K562 (cell line): ENCODE measurements at regions not wholly inside any gene's neighbourhood (a gene's known extent, or its start where the extent isn't known, plus 50 kb on each side); places are given as distances from the start of the nearest gene placed in this dataset.

Experiments
- ATAC-seq: fragments of 200-7000 bp; cut with Tn5 transposase; 3 replicates; pipeline ENCODE4 v1.9.1; 2020; ENCODE audit warnings: moderate library complexity
- BruUV-seq: library from RNA; stranded (reverse); fragments of 400-500 nt; replicated peaks from 2 replicates; lab custom pipeline; 2021; lab: Mats Ljungman, UMichigan
- CTCF ChIA-PET: fragments of 300-600 bp; formaldehyde crosslinking; extraction: SDS; loops from one replicate; lab custom pipeline; 2021; ENCODE audit warnings: low intra/inter-chr PET ratio; lab: Yijun Ruan, JAX
- POLR2A ChIA-PET: fragments of 300-600, 350-650 bp; sonication (Branson Sonifier 250); formaldehyde crosslinking; extraction: SDS; loops from one replicate; lab custom pipeline; 2021; ENCODE audit warnings: antibody characterized with exemption, inconsistent platforms; lab: Yijun Ruan, JAX
- DNase-seq, 4 experiments: peaks; one replicate each; pipeline versions ENCODE4 v3.0.0 to v3.0.0-alpha.2; 2011 to 2018; ENCODE audit warnings: low spot score in 3 of 4, mixed read lengths in 3 of 4; ENCODE audit errors: extremely low read depth in 1 of 4
- FAIRE-seq: peaks from 2 replicates; lab custom pipeline; 2011; peaks lifted over from hg19 to GRCh38; lab: Jason Lieb, UNC
- H2AFZ ChIP-seq: 2 replicates; pipeline ENCODE4 v1.6.0; 2011; ENCODE audit warnings: low read depth, low read length, control low read depth, inconsistent platforms
- H3K27ac ChIP-seq: fragments of 200-600 bp; 3 replicates; pipeline ENCODE4 v1.8.0; 2011; ENCODE audit warnings: low read depth, mild to moderate bottlenecking, control low read depth, inconsistent platforms, low read length, moderate library complexity, mixed read lengths; ENCODE audit errors: extremely low read depth
- H3K27me3 ChIP-seq, 2 experiments: fragments of 300-600 bp in 1 of 2; 2 replicates in 1 of 2; 3 replicates in 1 of 2; pipeline versions ENCODE4 v1.6.0 to v1.8.0; 2011; ENCODE audit warnings: inconsistent platforms in 2 of 2, low read length in 2 of 2, mild to moderate bottlenecking in 1 of 2, mixed read lengths in 1 of 2, moderate library complexity in 1 of 2; ENCODE audit not compliant: control insufficient read depth in 2 of 2, insufficient read depth in 2 of 2
- H3K36me3 ChIP-seq: fragments of 300-600 bp; 3 replicates; pipeline ENCODE4 v1.8.0; 2011; ENCODE audit warnings: mild to moderate bottlenecking, low read length, inconsistent platforms; ENCODE audit not compliant: control insufficient read depth, insufficient read depth
- H3K4me1 ChIP-seq, 2 experiments: fragments of 200-600 bp in 1 of 2; replicated peaks in 1 of 2; 2 replicates in 1 of 2; 3 replicates in 1 of 2; pipeline versions ENCODE4 v1.5.1 to v1.8.0; 2011; ENCODE audit warnings: inconsistent platforms in 2 of 2, low read length in 2 of 2, mild to moderate bottlenecking in 1 of 2, mixed read lengths in 1 of 2, moderate library complexity in 1 of 2; ENCODE audit not compliant: control insufficient read depth in 2 of 2, insufficient read depth in 2 of 2
- H3K4me2 ChIP-seq: 2 replicates; pipeline ENCODE4 v1.6.1; 2011; ENCODE audit warnings: low read length, control low read depth, inconsistent platforms, mixed read lengths; ENCODE audit not compliant: insufficient read depth
- H3K4me3 ChIP-seq: fragments of 200-600 bp; sonication (generic), shearing (Covaris generic); 2 replicates; pipeline ENCODE4 v1.5.1; 2016; ENCODE audit warnings: control low read depth, inconsistent platforms
- H3K79me2 ChIP-seq: fragments of 200-600 bp; 3 replicates; pipeline ENCODE4 v1.8.0; 2011; ENCODE audit warnings: low read length, inconsistent platforms; ENCODE audit not compliant: control insufficient read depth, insufficient read depth
- H3K9ac ChIP-seq, 2 experiments: 2 replicates each; pipeline versions ENCODE4 v1.6.0 to v1.6.1; 2011; ENCODE audit warnings: low read depth in 2 of 2, low read length in 2 of 2, control low read depth in 1 of 2, inconsistent platforms in 1 of 2, mild to moderate bottlenecking in 1 of 2, mixed read lengths in 1 of 2; ENCODE audit not compliant: insufficient read depth in 1 of 2
- H3K9me1 ChIP-seq: one replicate; pipeline ENCODE4 v1.6.0; 2011; ENCODE audit warnings: inconsistent platforms, mild to moderate bottlenecking, low read length, moderate library complexity; ENCODE audit not compliant: control insufficient read depth, insufficient read depth
- H3K9me3 ChIP-seq: replicated peaks from 2 replicates; pipeline ENCODE4 v1.5.1; 2011; ENCODE audit warnings: low read depth, low read length, inconsistent platforms; ENCODE audit not compliant: control insufficient read depth, insufficient read depth
- H4K20me1 ChIP-seq: replicated peaks from 2 replicates; pipeline ENCODE4 v1.6.1; 2011; ENCODE audit warnings: low read length, inconsistent platforms, mixed read lengths; ENCODE audit not compliant: control insufficient read depth, insufficient read depth
- ELK3 ChIP-seq: fragments of 450-650 bp; formaldehyde crosslinking; IDR thresholded peaks from 2 replicates; pipeline ENCODE4 v1.4.0; 2020; ENCODE audit warnings: mild to moderate bottlenecking
- HNRNPH1 ChIP-seq: fragments of 200-400 bp; formaldehyde crosslinking; optimal IDR thresholded peaks from 2 replicates; pipeline ENCODE3; 2017; ENCODE audit warnings: low read depth, mild to moderate bottlenecking, low read length, moderate library complexity
- ILF3 ChIP-seq: fragments of 450-650 bp; IDR thresholded peaks from 2 replicates; pipeline ENCODE4 v1.6.1; 2018; ENCODE audit warnings: antibody characterized with exemption, mild to moderate bottlenecking, moderate library complexity, borderline replicate concordance
- MXD1 ChIP-seq: fragments of 250-450 bp; sonication (Bioruptor Pico); IDR thresholded peaks from 2 replicates; pipeline ENCODE4 v1.8.0; 2021; ENCODE audit warnings: borderline replicate concordance, mild to moderate bottlenecking, moderate library complexity; ENCODE audit not compliant: poor library complexity, severe bottlenecking
- RBM39 ChIP-seq: fragments of 200-400 bp; formaldehyde crosslinking; optimal IDR thresholded peaks from 2 replicates; pipeline ENCODE3; 2018; ENCODE audit warnings: low read depth, low read length
- SMARCA4 ChIP-seq: fragments of 450-650 bp; IDR thresholded peaks from 2 replicates; pipeline ENCODE4 v1.6.1; 2016
- TEAD1 ChIP-seq, 2 experiments: fragments of 450-650 bp in 1 of 2; sonication (generic) in 1 of 2; formaldehyde crosslinking; IDR thresholded peaks; 2 replicates each; pipeline versions ENCODE4 v1.4.0 to v1.8.0; 2020 to 2022; ENCODE audit warnings: mild to moderate bottlenecking in 2 of 2, missing genetic modification reagents in 1 of 2
- VEZF1 ChIP-seq: fragments of 200-800 bp; sonication (Bioruptor generic); IDR thresholded peaks from 2 replicates; pipeline ENCODE4 v1.6.1; 2017; ENCODE audit warnings: missing genetic modification characterization, missing compliant biosample characterization
- XRCC3 ChIP-seq: fragments of 450-650 bp; IDR thresholded peaks from 2 replicates; pipeline ENCODE4 v1.6.1; 2017; ENCODE audit warnings: mild to moderate bottlenecking, moderate library complexity
- ZFP91 ChIP-seq: sonication (generic); formaldehyde crosslinking; IDR thresholded peaks from 2 replicates; pipeline ENCODE4 v1.8.0; 2022; ENCODE audit warnings: mild to moderate bottlenecking, missing genetic modification reagents
- ZFPM2 ChIP-seq: fragments of 250-450 bp; sonication (Bioruptor Pico); IDR thresholded peaks from 2 replicates; pipeline ENCODE4 v1.5.1; 2022; ENCODE audit warnings: mild to moderate bottlenecking
- ZNF384 ChIP-seq: IDR thresholded peaks from 2 replicates; pipeline ENCODE4 v1.6.1; 2012; ENCODE audit warnings: low read depth, low read length, improper control_type of control experiment
- ZNF780A ChIP-seq: fragments of 250-450 bp; sonication (Bioruptor Pico); IDR thresholded peaks from 2 replicates; pipeline ENCODE4 v1.5.0; 2021; ENCODE audit warnings: mild to moderate bottlenecking
- ZZZ3 ChIP-seq: fragments of 450-650 bp; IDR thresholded peaks from 2 replicates; pipeline ENCODE4 v1.6.1; 2016; ENCODE audit warnings: antibody characterized with exemption, mild to moderate bottlenecking, moderate library complexity
- WGBS: fragments of 100-300 bp; shearing (Covaris generic); methylation state at CpG from one replicate; pipeline ENCODE4 v1.1.6; 2016; ENCODE audit warnings: low coverage, mixed read lengths; ENCODE audit not compliant: insufficient coverage; ENCODE audit errors: missing lambda C conversion rate; 5-methylcytosine and 5-hydroxymethylcytosine counted together
- in situ Hi-C: fragments of 300-500 bp; cut with MboI; formaldehyde crosslinking; loops from 4 replicates; pipeline ENCODE4 v1.15.0; 2018; ENCODE audit warnings: inconsistent platforms, mixed read lengths
- intact Hi-C: fragments of 100-400 bp; cut with micrococcal nuclease; formaldehyde crosslinking; loops from 2 replicates; pipeline ENCODE4 v1.14.2; 2022
- TF ChIP-seq, protein P1 (sequence below): sonication (generic); formaldehyde crosslinking; IDR thresholded peaks from 2 replicates; pipeline ENCODE4 v1.8.0; 2023; ENCODE audit warnings: mild to moderate bottlenecking, missing genetic modification reagents

- Histone ChIP-seq H3K79me2 (no peaks in the 10 kb centered on the region), H3K9me3 (no peaks in the 10 kb centered on the region), H3K9ac (no peak overlapping the region; a peak in 1 of 4 replicates), H3K4me1 (peaks cover 0 to 3% of the 10 kb centered on the region in 2 experiments; a peak in 1 of 5 replicates), H2AFZ (no peak overlapping the region), H3K4me2 (no peak overlapping the region), H3K4me3 (no peak overlapping the region), H3K36me3 (no peaks in the 10 kb centered on the region), H4K20me1 (no peaks in the 10 kb centered on the region), H3K27me3 (no peaks in the 10 kb centered on the region), H3K27ac (no peak overlapping the region), H3K9me1 (no peaks in the 10 kb centered on the region)
- DNase-seq (no peak), ATAC-seq (no peak), FAIRE-seq (no peak)
- intact Hi-C loops (no loop called here), in situ Hi-C loops (no loop called here)
- ChIA-PET CTCF (no interaction called here), POLR2A (interaction anchor here (0.5 kb wide), 1 partner anchor 82 kb away, joined by 3 read pairs; no protein-coding TSS in a partner anchor)
- WGBS, result 54% methylated on average over 8 of the region's 8 CpGs
- no TSS peak for BruUV-seq
- no peak for TF ChIP-seq ZFPM2 (CRISPR knock-in tag)
- TF ChIP-seq ELK3 (CRISPR knock-in tag), result no peak
- TF ChIP-seq XRCC3, result no peak
- TF ChIP-seq RBM39, result no peak
- TF ChIP-seq ZNF384, result no peak
- no peak for TF ChIP-seq TEAD1 (CRISPR knock-in tag; IDR thresholded peaks at IDR 0.05)
- TF ChIP-seq, protein P1, sequence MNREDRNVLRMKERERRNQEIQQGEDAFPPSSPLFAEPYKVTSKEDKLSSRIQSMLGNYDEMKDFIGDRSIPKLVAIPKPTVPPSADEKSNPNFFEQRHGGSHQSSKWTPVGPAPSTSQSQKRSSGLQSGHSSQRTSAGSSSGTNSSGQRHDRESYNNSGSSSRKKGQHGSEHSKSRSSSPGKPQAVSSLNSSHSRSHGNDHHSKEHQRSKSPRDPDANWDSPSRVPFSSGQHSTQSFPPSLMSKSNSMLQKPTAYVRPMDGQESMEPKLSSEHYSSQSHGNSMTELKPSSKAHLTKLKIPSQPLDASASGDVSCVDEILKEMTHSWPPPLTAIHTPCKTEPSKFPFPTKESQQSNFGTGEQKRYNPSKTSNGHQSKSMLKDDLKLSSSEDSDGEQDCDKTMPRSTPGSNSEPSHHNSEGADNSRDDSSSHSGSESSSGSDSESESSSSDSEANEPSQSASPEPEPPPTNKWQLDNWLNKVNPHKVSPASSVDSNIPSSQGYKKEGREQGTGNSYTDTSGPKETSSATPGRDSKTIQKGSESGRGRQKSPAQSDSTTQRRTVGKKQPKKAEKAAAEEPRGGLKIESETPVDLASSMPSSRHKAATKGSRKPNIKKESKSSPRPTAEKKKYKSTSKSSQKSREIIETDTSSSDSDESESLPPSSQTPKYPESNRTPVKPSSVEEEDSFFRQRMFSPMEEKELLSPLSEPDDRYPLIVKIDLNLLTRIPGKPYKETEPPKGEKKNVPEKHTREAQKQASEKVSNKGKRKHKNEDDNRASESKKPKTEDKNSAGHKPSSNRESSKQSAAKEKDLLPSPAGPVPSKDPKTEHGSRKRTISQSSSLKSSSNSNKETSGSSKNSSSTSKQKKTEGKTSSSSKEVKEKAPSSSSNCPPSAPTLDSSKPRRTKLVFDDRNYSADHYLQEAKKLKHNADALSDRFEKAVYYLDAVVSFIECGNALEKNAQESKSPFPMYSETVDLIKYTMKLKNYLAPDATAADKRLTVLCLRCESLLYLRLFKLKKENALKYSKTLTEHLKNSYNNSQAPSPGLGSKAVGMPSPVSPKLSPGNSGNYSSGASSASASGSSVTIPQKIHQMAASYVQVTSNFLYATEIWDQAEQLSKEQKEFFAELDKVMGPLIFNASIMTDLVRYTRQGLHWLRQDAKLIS, result no peak
- TF ChIP-seq HNRNPH1, result no peak
- no peak for TF ChIP-seq ZZZ3
- no peak for TF ChIP-seq ILF3
- TF ChIP-seq MXD1, result no peak
- TF ChIP-seq ZFP91 (CRISPR knock-in tag), result no peak
- TF ChIP-seq SMARCA4, result no peak
- no peak for TF ChIP-seq ZNF780A (CRISPR knock-in tag)
- TF ChIP-seq VEZF1 (CRISPR knock-in tag), result no peak
These were observed 267.3 kb downstream of the ANAPC1 start for GRCh38 chr2:111616651-111617218.
